ENCODE measurements at regions not wholly inside any gene's neighbourhood (a gene's known extent, or its start where the extent isn't known, plus 50 kb on each side); places are given as distances from the start of the nearest gene placed in this dataset.
A peak's percentile ranks its signal among the peaks of the same experiment; 100 is the strongest.

DNA sequence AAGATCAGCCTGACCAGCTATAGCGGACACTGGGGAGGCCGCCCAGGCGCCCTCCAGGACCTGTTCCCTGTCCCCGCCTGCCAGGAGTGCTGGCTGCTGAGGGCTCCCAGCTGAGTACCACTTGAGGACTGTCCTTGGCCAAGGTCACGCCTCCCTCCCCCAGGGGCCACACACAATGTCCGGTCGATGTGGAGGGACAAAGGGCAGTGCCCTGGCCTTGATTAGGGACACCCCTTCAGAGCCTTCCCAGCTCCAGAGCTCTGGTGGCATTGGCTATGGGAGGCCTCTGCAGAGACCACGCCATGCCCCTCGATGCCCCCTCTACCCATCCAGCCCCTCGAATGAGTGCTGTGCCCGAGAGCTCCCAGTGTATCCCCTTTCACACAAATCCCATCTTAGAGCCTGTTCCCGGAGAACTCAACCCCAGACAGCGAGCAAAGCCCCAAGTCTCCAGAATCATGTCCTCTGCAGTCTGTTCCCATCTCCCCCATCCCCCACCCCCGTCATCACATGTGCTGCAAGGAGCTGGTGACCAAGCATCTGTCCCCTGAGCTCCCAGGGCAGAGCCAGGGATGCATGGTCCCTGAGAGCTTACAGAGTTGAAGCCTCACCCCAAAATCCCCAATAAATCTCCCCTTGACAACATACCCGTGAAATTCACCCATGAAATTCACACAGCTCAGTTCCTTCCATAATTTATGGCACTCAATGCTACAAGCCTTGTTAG lies 158.9 kb downstream of the NUP210 start:
- H4K20me1 ChIP-seq (ENCODE audit: control insufficient read depth, insufficient read depth, low read depth, low read length) = no peaks in the 10 kb centered on the region
- H3K27me3 ChIP-seq (ENCODE audit: control insufficient read depth, low read length) = peaks cover 19% of the 10 kb centered on the region; the same call in 1 of the 2 replicates
- no peaks in the 10 kb centered on the region for H3F3A ChIP-seq (ENCODE audit: control insufficient read depth, insufficient read depth)
- H3K9me2 ChIP-seq (replicated peaks; ENCODE audit: control insufficient read depth, low read length) = no peaks in the 10 kb centered on the region
- H3K27ac ChIP-seq (ENCODE audit: low read depth, low read length) = no peak overlapping the region
- no peaks in the 10 kb centered on the region for H3K36me3 ChIP-seq (ENCODE audit: control insufficient read depth, low read length)
- H3K79me2 ChIP-seq (ENCODE audit: control insufficient read depth, low read length) = no peaks in the 10 kb centered on the region
- H3K4me2 ChIP-seq (ENCODE audit: low read length) = no peak overlapping the region
- no peaks in the 10 kb centered on the region for H3K9me3 ChIP-seq (ENCODE audit: control insufficient read depth, insufficient read depth, low read length)
- peaks cover 12% of the 10 kb centered on the region for H3K4me1 ChIP-seq (ENCODE audit: control insufficient read depth, low read length)
- no peak overlapping the region for H3K4me3 ChIP-seq (ENCODE audit: low read length)
- TF ChIP-seq CTCF (IDR thresholded peaks at IDR 0.05; ENCODE audit: low read depth, low read length, poor library complexity, severe bottlenecking) (no peak), EZH2phosphoT487 (IDR thresholded peaks at IDR 0.05; ENCODE audit: borderline replicate concordance, low read length) (no peak)

- Histone ChIP-seq H3K9me3 (ENCODE audit: control insufficient read depth, insufficient read depth, low read length) (no peaks in the 10 kb centered on the region), H3K36me3 (ENCODE audit: control insufficient read depth, low read length) (no peaks in the 10 kb centered on the region), H3K4me3 (ENCODE audit: low read length) (no peak overlapping the region), H3K4me1 (ENCODE audit: control insufficient read depth, low read length) (peaks cover 12% of the 10 kb centered on the region), H3F3A (ENCODE audit: control insufficient read depth, insufficient read depth) (no peaks in the 10 kb centered on the region), H3K9me2 (replicated peaks; ENCODE audit: control insufficient read depth, low read length) (no peaks in the 10 kb centered on the region), H3K79me2 (ENCODE audit: control insufficient read depth, low read length) (no peaks in the 10 kb centered on the region), H3K27me3 (ENCODE audit: control insufficient read depth, low read length) (peaks cover 15% of the 10 kb centered on the region; the same call in 1 of the 2 replicates), H4K20me1 (ENCODE audit: control insufficient read depth, insufficient read depth, low read depth, low read length) (no peaks in the 10 kb centered on the region), H3K4me2 (ENCODE audit: low read length) (no peak overlapping the region), H3K27ac (ENCODE audit: low read depth, low read length) (no peak overlapping the region)
- TF ChIP-seq CTCF (IDR thresholded peaks at IDR 0.05; ENCODE audit: low read depth, low read length, poor library complexity, severe bottlenecking) = peak; percentile 49
- no peak for TF ChIP-seq EZH2phosphoT487 (IDR thresholded peaks at IDR 0.05; ENCODE audit: borderline replicate concordance, low read length)
Observed at GRCh38 chr3:13260259-13261103, 159.6 kb downstream of the NUP210 start.

DNA sequence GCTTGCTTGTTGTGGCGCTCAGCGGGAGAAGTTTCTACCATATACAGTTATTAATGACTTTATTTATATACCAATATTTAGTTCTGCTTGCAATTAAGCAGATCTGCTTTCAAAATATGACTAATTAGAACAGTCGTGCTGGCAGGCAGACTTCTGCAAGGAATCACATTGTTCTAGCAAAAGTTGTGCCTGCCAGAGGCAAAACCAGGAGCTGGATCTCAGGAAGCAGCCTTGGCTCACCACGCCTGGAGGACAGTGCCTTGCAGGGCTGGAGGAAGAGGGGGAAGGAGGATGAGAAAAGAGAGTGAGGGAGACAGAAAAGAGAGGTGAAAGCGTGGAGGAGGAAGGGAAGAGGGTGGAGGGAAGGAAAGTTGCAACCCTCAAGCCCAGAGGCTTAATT lies 160.3 kb downstream of the NUP210 start:
- TF ChIP-seq CTCF (IDR thresholded peaks at IDR 0.05; ENCODE audit: low read depth, low read length, poor library complexity, severe bottlenecking) = no peak
- TF ChIP-seq EZH2phosphoT487 (IDR thresholded peaks at IDR 0.05; ENCODE audit: borderline replicate concordance, low read length) = no peak
- Histone ChIP-seq H3K4me3 (ENCODE audit: low read length) (no peak overlapping the region), H3F3A (ENCODE audit: control insufficient read depth, insufficient read depth) (no peaks in the 10 kb centered on the region), H3K36me3 (ENCODE audit: control insufficient read depth, low read length) (no peaks in the 10 kb centered on the region), H4K20me1 (ENCODE audit: control insufficient read depth, insufficient read depth, low read depth, low read length) (no peaks in the 10 kb centered on the region), H3K9me3 (ENCODE audit: control insufficient read depth, insufficient read depth, low read length) (no peaks in the 10 kb centered on the region), H3K4me1 (ENCODE audit: control insufficient read depth, low read length) (peaks cover 12% of the 10 kb centered on the region), H3K4me2 (ENCODE audit: low read length) (no peak overlapping the region), H3K27me3 (ENCODE audit: control insufficient read depth, low read length) (0 out of 2 replicates have a peak, but pooled peaks cover 12% of the 10 kb centered on the region), H3K9me2 (replicated peaks; ENCODE audit: control insufficient read depth, low read length) (no peaks in the 10 kb centered on the region), H3K79me2 (ENCODE audit: control insufficient read depth, low read length) (no peaks in the 10 kb centered on the region), H3K27ac (ENCODE audit: low read depth, low read length) (no peak overlapping the region)
